IPS-NIHi7 (cell line): ENCODE measurements at regions not wholly inside any gene's neighbourhood (a gene's known extent, or its start where the extent isn't known, plus 50 kb on each side); places are given as distances from the start of the nearest gene placed in this dataset.
A peak's percentile ranks its signal among the peaks of the same experiment; 100 is the strongest.

Source experiments
- DNase-seq: peaks from one replicate; pipeline ENCODE4 v3.0.0; 2012; ENCODE audit warnings: mixed read lengths; ENCODE audit errors: extremely low spot score

- no peak for DNase-seq
Observed at GRCh38 chr12:89256060-89256459, 96.2 kb downstream of the DUSP6 start.

DNA sequence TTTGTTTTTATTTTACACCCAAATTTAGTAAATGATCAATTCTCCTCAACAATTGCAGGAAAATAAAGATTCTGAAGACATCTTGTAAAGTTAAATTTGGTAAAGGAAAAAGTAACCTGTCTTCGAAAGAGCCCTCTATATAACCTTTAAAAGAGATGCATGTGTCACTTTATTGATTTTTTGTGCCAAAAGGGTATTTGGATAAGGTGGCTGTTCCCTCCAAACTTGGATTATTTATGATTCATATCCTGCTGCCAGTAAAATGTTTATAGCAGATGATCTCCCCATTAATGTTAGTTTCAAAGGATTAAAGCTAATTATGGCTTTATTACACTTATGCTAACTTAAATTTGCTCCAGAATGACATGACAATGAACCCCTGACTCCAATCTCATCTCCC, 98.8 kb downstream of the DUSP6 start:
- no peak for DNase-seq

GRCh38 chr12:89252284-89252683, 100.0 kb downstream of the DUSP6 start:
- DNase-seq, result no peak

DNA sequence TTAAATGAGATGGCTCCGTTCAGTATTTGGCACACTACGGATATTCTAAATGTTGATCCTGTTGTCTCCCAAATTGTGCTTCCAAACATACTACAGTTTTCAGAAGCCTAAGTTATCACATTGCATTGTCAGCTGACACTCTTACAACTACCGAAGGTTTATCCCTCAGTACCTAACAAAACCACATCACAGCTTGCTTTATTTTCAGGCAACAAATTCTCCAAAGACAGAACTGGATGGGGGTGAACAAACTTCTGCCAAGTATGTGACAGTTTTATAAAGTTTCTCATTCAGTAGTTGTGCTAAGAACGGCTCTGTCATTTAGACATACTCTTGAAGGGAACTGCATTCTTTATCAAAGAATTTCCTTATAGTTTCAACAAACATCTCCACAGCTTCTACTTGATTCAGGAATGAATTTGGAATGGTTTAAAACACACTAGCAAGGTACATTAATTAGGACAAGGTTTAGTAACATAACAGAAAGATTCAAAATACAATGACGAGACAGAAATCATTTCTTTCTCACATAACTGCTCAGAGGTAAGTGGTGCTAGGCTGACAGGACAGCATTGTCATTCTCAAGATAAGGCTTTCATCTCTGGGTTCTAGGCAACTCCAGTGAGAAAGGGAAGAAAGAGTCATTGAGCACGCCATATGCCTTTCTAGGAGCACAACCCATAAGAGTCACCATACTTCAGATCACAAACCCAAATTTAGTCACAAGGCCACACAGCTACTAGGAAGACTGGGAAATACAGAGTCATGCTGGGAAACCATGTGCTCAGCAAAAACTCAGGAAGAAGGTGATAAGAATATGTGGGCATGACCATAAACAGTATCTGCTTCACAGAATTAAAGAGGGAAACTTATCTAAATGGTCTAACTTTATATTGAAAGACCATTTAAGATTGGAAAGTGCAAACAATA, 100.7 kb downstream of the DUSP6 start:
- no peak for DNase-seq

- DNase-seq, result no peak
Observed at GRCh38 chr12:89250636-89251035, 101.7 kb downstream of the DUSP6 start.

DNA sequence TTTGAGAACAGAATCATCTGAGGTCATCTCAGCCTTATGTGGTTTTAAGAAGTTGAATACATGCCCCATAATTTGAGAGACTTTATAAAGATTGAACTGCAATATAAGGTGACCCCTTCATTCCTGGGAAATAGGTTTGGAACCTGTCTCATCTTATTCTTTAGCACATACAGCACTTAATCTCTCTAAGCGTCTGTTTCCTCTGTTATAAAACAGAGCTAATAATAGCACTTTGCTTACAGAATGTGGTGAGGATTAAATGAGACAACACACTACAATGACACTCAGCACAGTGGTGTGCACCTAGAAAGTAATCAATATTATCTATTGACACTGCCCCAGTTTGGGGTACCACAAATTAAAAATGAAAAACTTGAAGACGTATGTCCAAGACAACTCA, 102.1 kb downstream of the DUSP6 start:
- DNase-seq, result no peak

GRCh38 chr12:89247967-89248366, 104.3 kb downstream of the DUSP6 start:
- DNase-seq, result no peak

DNA sequence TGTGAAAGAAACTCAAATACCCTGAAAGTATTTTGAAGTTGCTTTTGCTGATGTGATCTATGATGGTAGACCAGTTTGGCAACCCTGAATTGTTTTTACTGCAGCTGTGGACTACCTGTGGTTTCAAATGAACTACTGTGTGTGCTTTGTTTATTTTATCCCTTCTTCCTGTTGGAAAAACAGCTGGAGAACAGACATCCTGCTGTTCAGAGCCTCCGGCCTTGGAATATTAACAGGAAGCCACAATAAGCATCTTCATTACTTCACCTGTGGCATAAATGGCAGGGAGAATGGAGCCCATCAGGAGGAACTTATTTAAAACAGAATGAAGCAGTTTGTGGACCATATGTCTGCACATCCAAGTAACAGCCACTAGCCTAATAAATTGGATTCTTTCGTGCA, 104.8 kb downstream of the DUSP6 start:
- DNase-seq, result no peak

DNA sequence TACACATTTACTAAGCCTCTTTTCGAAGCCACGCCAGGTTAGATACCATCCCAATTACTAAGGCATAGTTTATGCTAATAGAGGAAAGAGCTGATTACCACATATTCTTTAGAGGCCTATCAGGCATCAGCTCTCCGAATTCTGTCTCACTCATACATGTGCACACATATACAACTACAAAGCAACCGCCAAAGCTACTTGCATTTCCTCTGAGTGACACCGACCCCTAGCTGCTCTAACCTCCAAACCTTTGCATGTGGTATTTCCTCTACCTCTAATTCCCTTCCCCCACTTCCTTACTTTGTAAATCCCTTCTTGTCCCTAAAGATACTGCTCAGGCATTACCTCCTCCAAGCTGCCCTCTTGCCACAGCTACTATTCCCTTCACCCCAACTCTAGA, 107.2 kb downstream of the DUSP6 start:
- DNase-seq, result peak; percentile 54

DNA sequence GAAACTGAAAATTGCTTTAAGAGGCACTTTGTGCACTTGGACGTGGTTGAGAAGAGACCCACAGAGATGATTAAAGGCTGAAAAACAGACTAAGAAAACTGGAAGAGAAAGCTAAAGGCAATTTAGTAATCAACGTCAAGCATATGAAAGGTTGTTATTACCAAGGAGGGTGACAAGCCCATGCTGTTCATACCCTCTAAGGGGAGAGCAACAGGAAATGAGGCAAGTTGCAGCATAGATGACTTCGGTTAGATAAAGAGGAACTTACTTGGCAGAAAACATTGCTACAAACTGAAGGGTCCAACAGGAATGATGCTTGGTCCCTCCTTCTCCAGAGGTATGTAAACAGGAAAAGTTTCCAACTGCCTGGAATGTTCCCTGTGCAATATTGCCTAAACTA, 107.8 kb downstream of the DUSP6 start:
- no peak for DNase-seq

GRCh38 chr12:89243771-89244170, 108.5 kb downstream of the DUSP6 start:
- DNase-seq, result no peak

GRCh38 chr12:89239534-89239933, 112.8 kb downstream of the DUSP6 start:
- DNase-seq, result no peak

DNA sequence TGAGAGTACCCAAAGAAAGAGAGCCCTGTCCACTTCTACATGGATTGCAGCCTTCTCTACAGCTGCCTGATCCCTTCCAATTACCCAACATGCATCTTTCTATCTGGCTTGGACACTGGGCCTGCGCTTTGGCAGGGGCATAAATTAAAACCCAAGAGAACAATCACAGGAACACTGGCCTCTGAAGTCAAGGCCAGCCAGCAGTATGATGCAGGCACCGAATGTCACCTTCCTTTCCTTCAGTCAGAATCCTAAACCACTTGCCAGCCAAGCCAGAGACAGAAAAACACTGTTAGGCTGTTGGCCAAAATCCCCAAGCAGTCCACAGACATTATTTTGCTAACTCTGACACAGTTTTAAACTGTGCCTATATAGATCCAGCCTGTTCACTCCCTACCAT, 113.7 kb downstream of the DUSP6 start:
- no peak for DNase-seq

GRCh38 chr12:89237763-89238162, 114.5 kb downstream of the DUSP6 start:
- DNase-seq, result no peak

- no peak for DNase-seq
Observed at GRCh38 chr12:89236748-89237383, 115.4 kb downstream of the DUSP6 start.

DNA sequence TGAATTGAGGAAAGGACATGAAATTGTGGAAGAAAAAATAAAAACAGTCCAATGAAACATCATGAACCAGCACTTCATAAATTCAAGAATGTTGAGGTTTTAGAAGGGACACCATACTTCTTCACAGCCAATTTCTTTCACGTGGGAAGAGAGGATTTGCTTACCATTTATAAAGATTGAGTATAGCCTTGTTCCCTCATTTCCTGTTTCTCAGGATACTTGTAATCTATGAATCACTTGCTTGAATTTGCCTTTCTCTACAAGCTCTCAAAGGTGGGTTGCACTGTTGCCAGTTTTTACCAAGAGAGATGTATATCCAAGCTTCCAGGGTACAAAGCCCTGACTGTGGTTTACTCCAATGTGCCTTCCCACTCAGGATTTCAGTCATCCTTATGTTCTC, 116.1 kb downstream of the DUSP6 start:
- no peak for DNase-seq

GRCh38 chr12:89235189-89235993, 116.9 kb downstream of the DUSP6 start:
- DNase-seq, result no peak

DNA sequence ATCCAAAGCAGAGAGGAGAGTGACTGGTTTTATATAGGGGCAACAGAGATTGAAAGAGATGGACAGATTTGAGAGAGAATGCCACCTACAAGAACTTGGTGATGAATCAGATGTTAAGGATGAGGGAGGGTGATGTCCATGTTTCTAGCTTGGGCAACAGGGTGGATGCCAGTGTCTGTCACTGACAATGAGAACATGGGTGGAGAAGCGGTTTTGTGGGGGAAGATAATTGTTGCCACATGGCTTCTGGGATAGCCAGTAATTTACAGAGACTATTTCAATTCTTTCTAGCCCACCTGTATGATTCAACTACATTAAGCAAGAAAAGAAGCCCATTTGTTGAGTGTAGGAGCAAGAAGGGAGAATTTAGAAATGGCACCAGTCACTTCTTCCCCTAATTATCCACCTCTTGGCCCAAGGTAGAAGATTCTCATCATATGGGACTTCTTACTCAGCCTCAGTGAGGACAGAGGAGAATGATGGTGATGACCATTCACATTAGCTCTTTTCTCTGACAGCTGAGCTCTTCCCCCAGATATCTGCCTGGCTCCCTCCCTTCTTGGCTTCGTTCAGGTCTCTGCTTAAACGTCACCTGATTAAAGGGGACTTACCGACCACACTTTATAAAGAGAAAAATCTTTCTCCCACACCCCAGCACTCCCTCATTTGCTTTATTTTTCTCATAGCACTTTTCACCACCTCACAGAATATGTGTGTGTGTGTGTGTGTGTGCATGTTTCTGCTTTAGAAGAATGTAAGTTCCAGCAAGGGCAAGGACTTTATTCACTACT, 117.8 kb downstream of the DUSP6 start:
- no peak for DNase-seq

DNA sequence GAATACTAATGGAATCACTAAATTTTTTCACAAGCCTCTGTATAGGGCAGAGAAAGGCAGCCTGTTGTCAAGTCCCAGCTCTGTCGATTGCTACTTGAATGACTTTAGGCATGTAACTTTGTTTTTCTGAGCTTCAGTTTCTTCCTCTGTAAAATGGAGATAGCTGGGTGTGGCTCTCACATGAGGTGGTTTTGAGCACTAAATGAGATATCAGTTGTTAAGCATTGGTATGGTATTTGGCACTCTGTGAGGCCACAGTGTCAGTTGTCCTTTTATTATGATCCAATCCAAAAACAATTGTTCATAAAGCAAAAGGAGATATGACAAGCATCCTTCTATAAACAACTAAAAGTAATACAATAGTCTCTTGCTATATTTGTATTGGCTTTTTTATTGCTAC, 120.6 kb downstream of the DUSP6 start:
- no peak for DNase-seq

DNA sequence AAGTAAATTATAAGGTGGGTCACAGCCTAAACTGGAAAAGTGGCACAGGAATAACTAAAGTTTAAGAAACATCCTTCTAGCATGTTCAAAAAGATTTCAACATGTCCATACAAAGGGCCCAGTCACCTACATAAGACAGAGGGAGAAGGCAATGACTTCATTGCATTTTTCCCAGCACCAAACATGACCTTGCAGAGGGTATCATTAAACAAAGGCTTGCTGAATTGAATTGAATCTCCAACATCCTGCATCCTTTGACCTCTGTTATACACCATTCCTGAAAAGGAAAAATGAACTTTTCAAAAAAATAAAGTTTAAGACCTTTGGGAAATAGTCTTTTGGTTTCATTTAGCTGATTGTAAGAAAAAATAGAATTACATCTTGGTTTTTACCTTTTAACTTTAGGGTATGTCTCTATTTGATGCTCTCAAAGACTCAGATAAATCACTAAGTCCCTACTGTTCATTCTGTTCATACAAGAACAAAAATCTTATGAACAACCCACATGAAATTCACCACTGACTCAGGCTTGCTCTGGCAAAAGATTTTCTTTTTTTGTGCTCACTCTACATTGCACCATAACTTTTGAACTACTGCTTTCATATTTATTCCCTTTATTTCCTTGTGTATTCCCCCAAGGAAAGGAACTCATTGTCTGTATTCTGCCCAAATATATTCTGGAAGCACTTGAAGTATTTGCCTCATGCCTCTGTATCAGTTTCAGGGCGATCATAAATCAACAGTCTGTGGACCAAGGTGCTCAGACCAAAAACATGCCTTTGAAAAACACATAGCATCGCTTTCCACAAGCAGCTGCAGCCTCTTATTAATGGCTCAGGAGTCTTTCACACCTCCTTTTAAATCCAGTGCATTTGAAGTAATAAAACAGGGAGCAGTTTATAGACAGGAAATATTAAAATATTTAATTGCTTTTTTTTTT, 121.7 kb downstream of the DUSP6 start:
- no peak for DNase-seq

GRCh38 chr12:89228491-89228890, 123.8 kb downstream of the DUSP6 start:
- DNase-seq, result no peak
